Liver (tissue), 8 donors: ENCODE measurements at regions not wholly inside any gene's neighbourhood (a gene's known extent, or its start where the extent isn't known, plus 50 kb on each side); places are given as distances from the start of the nearest gene placed in this dataset.

Source experiments
- DNase-seq: peaks from one replicate; pipeline ENCODE4 v3.0.0-alpha.2; 2017; ENCODE audit warnings: low spot score
- H3K27ac ChIP-seq, 2 donors: one replicate each; pipeline ENCODE4 v1.7.0; 2013; ENCODE audit warnings: inconsistent platforms in 2 of 2, low read length in 2 of 2, control low read depth in 1 of 2, low read depth in 1 of 2, mild to moderate bottlenecking in 1 of 2
- H3K27me3 ChIP-seq, 4 donors: one replicate each; pipeline versions ENCODE4 v1.6.1 to v1.7.0; 2013; ENCODE audit warnings: low read length in 3 of 4, inconsistent platforms in 1 of 4, mild to moderate bottlenecking in 1 of 4, moderate library complexity in 1 of 4; ENCODE audit not compliant: control insufficient read depth in 4 of 4, insufficient read depth in 4 of 4
- H3K36me3 ChIP-seq, 4 donors: one replicate each; pipeline versions ENCODE4 v1.6.1 to v1.7.0; 2013; ENCODE audit warnings: low read length in 3 of 4, mild to moderate bottlenecking in 3 of 4, low read depth in 1 of 4, moderate library complexity in 1 of 4; ENCODE audit not compliant: control insufficient read depth in 4 of 4, insufficient read depth in 3 of 4
- H3K4me1 ChIP-seq, 4 donors: one replicate each; pipeline versions ENCODE4 v1.6.1 to v1.7.0; 2013; ENCODE audit warnings: low read length in 3 of 4, mild to moderate bottlenecking in 3 of 4, moderate library complexity in 1 of 4; ENCODE audit not compliant: control insufficient read depth in 4 of 4, insufficient read depth in 4 of 4
- H3K4me3 ChIP-seq, 3 donors: one replicate each; pipeline versions ENCODE4 v1.6.1 to v1.7.0; 2013; ENCODE audit warnings: low read length in 3 of 3, control low read depth in 1 of 3, low read depth in 1 of 3, mild to moderate bottlenecking in 1 of 3
- H3K9ac ChIP-seq, 2 donors: one replicate each; pipeline ENCODE4 v1.7.0; 2013; ENCODE audit warnings: low read length in 2 of 2, mild to moderate bottlenecking in 2 of 2, moderate library complexity in 2 of 2, control low read depth in 1 of 2, low read depth in 1 of 2
- H3K9me3 ChIP-seq, 4 donors: one replicate each; pipeline versions ENCODE4 v1.6.1 to v1.7.0; 2013; ENCODE audit warnings: low read length in 3 of 4; ENCODE audit not compliant: control insufficient read depth in 4 of 4
- ATF3 ChIP-seq: IDR thresholded peaks from 2 replicates; pipeline ENCODE4 v1.6.1; 2016; ENCODE audit warnings: antibody characterized with exemption
- CTCF ChIP-seq: fragments of 150-350 bp; IDR thresholded peaks from 2 replicates; pipeline ENCODE4 v1.5.1; 2017; ENCODE audit warnings: improper control_type of control experiment, low read depth, low read length; ENCODE audit not compliant: missing input control
- EGR1 ChIP-seq, 2 donors: IDR thresholded peaks; 2 replicates each; pipeline ENCODE4 v1.6.1; 2016 to 2018; ENCODE audit warnings: antibody characterized with exemption in 2 of 2, low read depth in 2 of 2
- FOXA1 ChIP-seq: IDR thresholded peaks from 2 replicates; pipeline ENCODE4 v1.6.1; 2016; ENCODE audit warnings: antibody characterized with exemption
- FOXA2 ChIP-seq: IDR thresholded peaks from 2 replicates; pipeline ENCODE4 v1.6.1; 2016; ENCODE audit warnings: antibody characterized with exemption
- GABPA ChIP-seq, 2 donors: IDR thresholded peaks in 1 of 2; conservative IDR thresholded peaks in 1 of 2; 2 replicates each; pipeline ENCODE4 v1.6.1; 2016; ENCODE audit warnings: antibody characterized with exemption in 2 of 2, mild to moderate bottlenecking in 1 of 2, moderate library complexity in 1 of 2
- HNF4A ChIP-seq, 2 donors: conservative IDR thresholded peaks; 2 replicates each; pipeline ENCODE4 v1.6.1; 2016; ENCODE audit warnings: antibody characterized with exemption in 2 of 2, mild to moderate bottlenecking in 2 of 2
- HNF4G ChIP-seq: IDR thresholded peaks from 2 replicates; pipeline ENCODE4 v1.6.1; 2016; ENCODE audit warnings: antibody characterized with exemption
- JUND ChIP-seq, 2 donors: IDR thresholded peaks; 2 replicates each; pipeline ENCODE4 v1.6.1; 2016; ENCODE audit warnings: antibody characterized with exemption in 2 of 2
- MAX ChIP-seq: IDR thresholded peaks from 2 replicates; pipeline ENCODE4 v1.6.1; 2016; ENCODE audit warnings: antibody characterized with exemption
- NR2F2 ChIP-seq: IDR thresholded peaks from 2 replicates; pipeline ENCODE4 v1.6.1; 2016; ENCODE audit warnings: antibody characterized with exemption
- RAD21 ChIP-seq, 2 donors: IDR thresholded peaks; 2 replicates each; pipeline ENCODE4 v1.6.1; 2016; ENCODE audit warnings: antibody characterized with exemption in 2 of 2, mild to moderate bottlenecking in 2 of 2
- REST ChIP-seq: IDR thresholded peaks from 2 replicates; pipeline ENCODE4 v1.6.1; 2016; ENCODE audit warnings: antibody characterized with exemption, mild to moderate bottlenecking
- RXRA ChIP-seq, 2 donors: IDR thresholded peaks; 2 replicates each; pipeline ENCODE4 v1.6.1; 2017 to 2018; ENCODE audit warnings: antibody characterized with exemption in 2 of 2, mild to moderate bottlenecking in 1 of 2
- SP1 ChIP-seq: IDR thresholded peaks from 2 replicates; pipeline ENCODE4 v1.6.1; 2018; ENCODE audit warnings: antibody characterized with exemption, mild to moderate bottlenecking
- TAF1 ChIP-seq: conservative IDR thresholded peaks from 2 replicates; pipeline ENCODE4 v1.6.1; 2016; ENCODE audit warnings: antibody characterized with exemption, mild to moderate bottlenecking
- YY1 ChIP-seq: IDR thresholded peaks from 2 replicates; pipeline ENCODE4 v1.6.1; 2016; ENCODE audit warnings: antibody characterized with exemption, mild to moderate bottlenecking
- ZBTB33 ChIP-seq: IDR thresholded peaks from 2 replicates; pipeline ENCODE4 v1.6.1; 2016; ENCODE audit warnings: antibody characterized with exemption
- WGBS: extraction: QIAGEN DNeasy Blood & Tissue Kit; methylation state at CpG from one replicate; pipeline ENCODE4 v1.1.7; 2013; 5-methylcytosine and 5-hydroxymethylcytosine counted together
- donor health status: healthy.
- donor health status: healthy.
- donor health status: healthy.
- donor health status: healthy.
- donor health status: healthy.

GRCh38 chr2:22518641-22519040 lies 866.3 kb upstream of the KLHL29 start:
- DNase-seq, result no peak
- no peak for TF ChIP-seq RAD21 (IDR thresholded peaks at IDR 0.05)
- H3K36me3 ChIP-seq, result no peaks in the 10 kb centered on the region
- peaks cover 0 to 5% (median 2%) of the 10 kb centered on the region in 4 donors for H3K4me1 ChIP-seq
- no peaks in the 10 kb centered on the region for H3K27me3 ChIP-seq
- H3K4me3 ChIP-seq, result no peak overlapping the region
- H3K27ac ChIP-seq, result no peak overlapping the region
- no peak overlapping the region for H3K9ac ChIP-seq
- no peaks in the 10 kb centered on the region for H3K9me3 ChIP-seq

- Histone ChIP-seq H3K4me1 (peaks cover 0 to 5% (median 2%) of the 10 kb centered on the region in 4 donors), H3K36me3 (no peaks in the 10 kb centered on the region), H3K27ac (no peak overlapping the region), H3K9me3 (no peaks in the 10 kb centered on the region), H3K9ac (no peak overlapping the region), H3K27me3 (no peaks in the 10 kb centered on the region), H3K4me3 (no peak overlapping the region)
- DNase-seq, result no peak
- 79% methylated on average over 8 of the region's 8 CpGs for WGBS
- no peak for TF ChIP-seq GABPA (IDR thresholded peaks at IDR 0.05 in 1 of 2, conservative IDR thresholded peaks at IDR 0.05 in 1 of 2)
- no peak for TF ChIP-seq TAF1
- no peak for TF ChIP-seq FOXA1
- no peak for TF ChIP-seq RXRA (IDR thresholded peaks at IDR 0.05)
- no peak for TF ChIP-seq HNF4A (conservative IDR thresholded peaks at IDR 0.05)
- no peak for TF ChIP-seq MAX
These were observed 864.4 kb upstream of the KLHL29 start for GRCh38 chr2:22520369-22521288.

- Histone ChIP-seq H3K27me3 (no peaks in the 10 kb centered on the region), H3K36me3 (no peaks in the 10 kb centered on the region), H3K4me1 (peaks cover 0 to 5% (median 2%) of the 10 kb centered on the region in 4 donors), H3K9me3 (no peaks in the 10 kb centered on the region), H3K4me3 (no peak overlapping the region), H3K27ac (no peak overlapping the region), H3K9ac (no peak overlapping the region)
- TF ChIP-seq YY1, result no peak
- no peak for TF ChIP-seq HNF4G
- no peak for TF ChIP-seq RAD21 (IDR thresholded peaks at IDR 0.05)
- no peak for TF ChIP-seq MAX
- TF ChIP-seq ATF3, result no peak
- TF ChIP-seq EGR1 (IDR thresholded peaks at IDR 0.05; ENCODE audit: low read depth in 2 of 2), result no peak
- TF ChIP-seq REST, result no peak
- no peak for TF ChIP-seq CTCF
- TF ChIP-seq TAF1, result no peak
- no peak for TF ChIP-seq FOXA2
- no peak for TF ChIP-seq HNF4A (conservative IDR thresholded peaks at IDR 0.05)
- TF ChIP-seq FOXA1, result no peak
- TF ChIP-seq ZBTB33, result no peak
- no peak for TF ChIP-seq SP1
- TF ChIP-seq JUND (IDR thresholded peaks at IDR 0.05), result no peak
- no peak for TF ChIP-seq GABPA (IDR thresholded peaks at IDR 0.05 in 1 of 2, conservative IDR thresholded peaks at IDR 0.05 in 1 of 2)
- TF ChIP-seq RXRA (IDR thresholded peaks at IDR 0.05), result no peak
- TF ChIP-seq NR2F2, result no peak
- DNase-seq, result no peak
These were observed 863.4 kb upstream of the KLHL29 start for GRCh38 chr2:22521620-22522019.
